Kidney (tissue), 13 donors: ENCODE measurements at regions not wholly inside any gene's neighbourhood (a gene's known extent, or its start where the extent isn't known, plus 50 kb on each side); places are given as distances from the start of the nearest gene placed in this dataset.

Experiments
- DNase-seq, 5 donors: peaks; one replicate each; pipeline ENCODE4 v3.0.0-alpha.2; 2013 to 2020
- FAIRE-seq: peaks from 2 replicates; lab custom pipeline; 2012; peaks lifted over from hg19 to GRCh38; lab: Jason Lieb, UNC
- H3K27ac ChIP-seq, 2 donors: one replicate each; pipeline ENCODE4 v1.7.0; 2013; ENCODE audit warnings: low read depth in 2 of 2, low read length in 2 of 2, inconsistent platforms in 1 of 2
- H3K27me3 ChIP-seq: one replicate; pipeline ENCODE4 v1.7.1; 2013; ENCODE audit warnings: low read length, inconsistent platforms; ENCODE audit not compliant: control insufficient read depth, insufficient read depth
- H3K36me3 ChIP-seq, 3 donors: one replicate each; pipeline versions ENCODE4 v1.7.0 to v1.7.1; 2013; ENCODE audit warnings: low read length in 3 of 3, control low read depth in 1 of 3, inconsistent platforms in 1 of 3; ENCODE audit not compliant: insufficient read depth in 3 of 3, control insufficient read depth in 2 of 3
- H3K4me1 ChIP-seq, 3 donors: one replicate each; pipeline versions ENCODE4 v1.7.0 to v1.7.1; 2013; ENCODE audit warnings: low read length in 3 of 3, inconsistent platforms in 1 of 3, low read depth in 1 of 3; ENCODE audit not compliant: control insufficient read depth in 2 of 3, insufficient read depth in 2 of 3
- H3K4me3 ChIP-seq, 3 donors: one replicate each; pipeline versions ENCODE4 v1.7.0 to v1.8.1; 2013; ENCODE audit warnings: low read length in 3 of 3, control low read depth in 1 of 3, inconsistent platforms in 1 of 3
- H3K9ac ChIP-seq, 3 donors: one replicate each; pipeline versions ENCODE4 v1.7.0 to v1.7.1; 2013; ENCODE audit warnings: low read length in 3 of 3, control low read depth in 1 of 3, inconsistent platforms in 1 of 3
- H3K9me3 ChIP-seq, 3 donors: one replicate each; pipeline versions ENCODE4 v1.7.0 to v1.7.1; 2013; ENCODE audit warnings: low read length in 3 of 3, control low read depth in 1 of 3, inconsistent platforms in 1 of 3; ENCODE audit not compliant: control insufficient read depth in 2 of 3, insufficient read depth in 1 of 3
- intact Hi-C: fragments of 100-400 bp; cut with DNase I; formaldehyde crosslinking; loops from one replicate; pipeline ENCODE4 v1.11.1; 2022
- TF ChIP-seq, protein P1 (sequence below): IDR thresholded peaks from 3 replicates; pipeline ENCODE4 v1.5.1; 2012; ENCODE audit warnings: mild to moderate bottlenecking, moderate library complexity, borderline replicate concordance; ENCODE audit not compliant: insufficient read depth; ENCODE audit errors: extremely low read depth
- donor health status: control.
- donor health status: control.
- donor health status: control.
- donor health status: control.
- donor health status: control.
- donor health status: DM: yes; HTN: yes; CAD: no.
- donor health status: Normal renal cell carcinoma (clear cell type).

- Histone ChIP-seq H3K27ac (no peak overlapping the region), H3K27me3 (no peaks in the 10 kb centered on the region), H3K4me3 (no peak overlapping the region), H3K9ac (no peak overlapping the region), H3K36me3 (no peaks in the 10 kb centered on the region), H3K9me3 (no peaks in the 10 kb centered on the region), H3K4me1 (peaks cover 0 to 2% (median 0%) of the 10 kb centered on the region in 3 donors)
- intact Hi-C loops: no loop called here
- FAIRE-seq (no peak), DNase-seq (peak in 1 of 5 donors; percentile 45)
- TF ChIP-seq, protein P1, sequence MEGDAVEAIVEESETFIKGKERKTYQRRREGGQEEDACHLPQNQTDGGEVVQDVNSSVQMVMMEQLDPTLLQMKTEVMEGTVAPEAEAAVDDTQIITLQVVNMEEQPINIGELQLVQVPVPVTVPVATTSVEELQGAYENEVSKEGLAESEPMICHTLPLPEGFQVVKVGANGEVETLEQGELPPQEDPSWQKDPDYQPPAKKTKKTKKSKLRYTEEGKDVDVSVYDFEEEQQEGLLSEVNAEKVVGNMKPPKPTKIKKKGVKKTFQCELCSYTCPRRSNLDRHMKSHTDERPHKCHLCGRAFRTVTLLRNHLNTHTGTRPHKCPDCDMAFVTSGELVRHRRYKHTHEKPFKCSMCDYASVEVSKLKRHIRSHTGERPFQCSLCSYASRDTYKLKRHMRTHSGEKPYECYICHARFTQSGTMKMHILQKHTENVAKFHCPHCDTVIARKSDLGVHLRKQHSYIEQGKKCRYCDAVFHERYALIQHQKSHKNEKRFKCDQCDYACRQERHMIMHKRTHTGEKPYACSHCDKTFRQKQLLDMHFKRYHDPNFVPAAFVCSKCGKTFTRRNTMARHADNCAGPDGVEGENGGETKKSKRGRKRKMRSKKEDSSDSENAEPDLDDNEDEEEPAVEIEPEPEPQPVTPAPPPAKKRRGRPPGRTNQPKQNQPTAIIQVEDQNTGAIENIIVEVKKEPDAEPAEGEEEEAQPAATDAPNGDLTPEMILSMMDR: no peak
Measured at GRCh38 chrX:39848243-39848642, 249.5 kb downstream of the BCOR start.

- peaks cover 0 to 2% (median 0%) of the 10 kb centered on the region in 3 donors for H3K4me1 ChIP-seq
- H3K36me3 ChIP-seq: no peaks in the 10 kb centered on the region
- TF ChIP-seq, protein P1: no peak
- no peak overlapping the region for H3K9ac ChIP-seq
- no peaks in the 10 kb centered on the region for H3K27me3 ChIP-seq
- FAIRE-seq (no peak), DNase-seq (no peak)
- intact Hi-C loops: no loop called here
- H3K9me3 ChIP-seq: no peaks in the 10 kb centered on the region
- H3K27ac ChIP-seq: no peak overlapping the region
- no peak overlapping the region for H3K4me3 ChIP-seq
Measured at GRCh38 chrX:39848900-39849299, 248.9 kb downstream of the BCOR start.

DNA sequence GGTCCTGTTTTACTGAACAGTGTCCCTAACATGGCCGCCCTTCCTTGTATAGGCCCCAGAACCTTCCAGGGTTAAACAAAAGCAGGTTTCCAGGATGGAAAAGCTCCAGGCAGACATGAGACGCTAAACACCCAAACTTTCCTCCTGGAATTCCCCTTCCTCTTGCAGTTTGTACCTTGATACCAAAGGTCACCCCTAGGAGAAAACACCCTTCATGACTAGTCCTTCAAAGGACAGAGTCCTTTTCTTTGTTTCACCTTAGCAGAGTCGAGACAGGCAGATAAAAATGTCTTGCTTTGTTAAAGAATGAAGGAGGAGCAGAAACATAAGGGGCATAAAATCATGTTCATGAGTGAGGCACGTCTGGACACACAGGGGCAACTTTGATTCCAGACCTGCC is 247.5 kb downstream of the BCOR start:
- FAIRE-seq (no peak), DNase-seq (no peak)
- intact Hi-C loops: no loop called here
- Histone ChIP-seq H3K27ac (peak overlapping the region in 1 of 2 donors; percentile 23), H3K4me1 (peaks cover 0 to 2% (median 0%) of the 10 kb centered on the region in 3 donors), H3K4me3 (no peak overlapping the region), H3K9me3 (no peaks in the 10 kb centered on the region), H3K27me3 (no peaks in the 10 kb centered on the region), H3K9ac (no peak overlapping the region), H3K36me3 (no peaks in the 10 kb centered on the region)
- TF ChIP-seq, protein P1: no peak

- H3K9me3 ChIP-seq: no peaks in the 10 kb centered on the region
- TF ChIP-seq, protein P1: no peak
- FAIRE-seq (no peak), DNase-seq (peak in 3 of 5 donors; percentile 57 to 70 (median 58))
- H3K27ac ChIP-seq: no peak overlapping the region
- intact Hi-C loops: no loop called here
- no peaks in the 10 kb centered on the region for H3K27me3 ChIP-seq
- no peak overlapping the region for H3K9ac ChIP-seq
- peaks cover 0 to 2% (median 0%) of the 10 kb centered on the region in 3 donors for H3K4me1 ChIP-seq
- H3K4me3 ChIP-seq: no peak overlapping the region
- no peaks in the 10 kb centered on the region for H3K36me3 ChIP-seq
Measured at GRCh38 chrX:39850630-39851152, 247.1 kb downstream of the BCOR start.
